Esophagus mucosa (tissue), 1 donor: ENCODE measurements at regions not wholly inside any gene's neighbourhood (a gene's known extent, or its start where the extent isn't known, plus 50 kb on each side); places are given as distances from the start of the nearest gene placed in this dataset.
A peak's percentile ranks its signal among the peaks of the same experiment; 100 is the strongest.

Experiments
- ATAC-seq: fragments of 200-7000 bp; cut with Tn5 transposase; one replicate; pipeline ENCODE4 v1.9.1; 2020
- donor health status: DM: yes; HTN: yes; CAD: no.

GRCh38 chr3:54071601-54072000 is 50.8 kb upstream of the CACNA2D3 start:
- no peak for ATAC-seq

- peak; percentile 74 for ATAC-seq
Observed at GRCh38 chr3:54069961-54070360, 52.4 kb upstream of the CACNA2D3 start.

DNA sequence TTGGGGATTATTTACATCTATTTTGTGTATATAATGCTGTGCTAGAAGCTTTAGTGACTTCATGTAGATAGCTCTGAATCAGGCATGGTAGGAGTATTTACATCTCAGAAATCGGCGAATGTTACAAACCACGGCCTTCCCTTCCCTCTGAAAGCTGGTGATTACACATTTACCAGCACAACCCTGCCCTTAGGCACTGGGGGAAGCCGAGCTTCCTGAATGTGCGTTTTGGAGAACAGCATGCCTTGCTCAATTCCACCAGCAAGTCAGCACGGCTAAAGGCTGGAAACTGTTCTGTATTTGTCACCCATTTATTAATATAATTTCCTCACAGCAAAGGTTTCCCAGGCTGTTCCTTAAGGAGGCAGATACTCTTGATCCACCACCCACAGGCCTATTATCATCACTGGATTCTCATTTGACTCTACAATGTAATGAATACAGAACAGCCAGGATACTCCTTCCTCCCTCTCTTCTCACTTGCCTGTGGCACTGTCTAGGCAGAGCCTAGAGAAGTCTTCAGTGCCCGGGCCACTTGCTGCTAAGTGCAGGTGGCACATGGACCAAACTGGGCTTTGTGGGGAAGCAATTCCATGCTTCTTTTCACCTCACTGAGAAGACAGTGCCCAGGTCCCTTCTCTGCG is 55.2 kb upstream of the CACNA2D3 start:
- ATAC-seq = peak; percentile 86

DNA sequence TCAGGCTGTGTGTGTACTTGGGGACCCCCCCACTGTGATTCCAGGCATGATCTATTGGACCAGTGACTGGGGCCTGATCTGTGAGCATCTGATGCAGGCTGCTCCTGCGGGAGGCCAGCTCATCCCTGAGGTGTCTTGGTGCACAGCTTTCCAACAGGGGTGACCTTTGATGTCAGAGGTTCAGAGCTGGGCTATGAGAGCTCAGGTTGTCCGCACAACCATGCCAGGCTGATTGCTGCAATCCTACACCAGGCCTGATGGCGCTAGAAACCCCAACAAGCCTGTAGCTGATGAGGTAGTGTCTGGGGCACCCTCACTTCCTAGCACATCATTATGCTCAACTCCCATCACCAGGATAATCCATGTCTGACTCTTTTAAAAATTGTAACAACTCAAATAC is 56.1 kb upstream of the CACNA2D3 start:
- ATAC-seq = no peak

DNA sequence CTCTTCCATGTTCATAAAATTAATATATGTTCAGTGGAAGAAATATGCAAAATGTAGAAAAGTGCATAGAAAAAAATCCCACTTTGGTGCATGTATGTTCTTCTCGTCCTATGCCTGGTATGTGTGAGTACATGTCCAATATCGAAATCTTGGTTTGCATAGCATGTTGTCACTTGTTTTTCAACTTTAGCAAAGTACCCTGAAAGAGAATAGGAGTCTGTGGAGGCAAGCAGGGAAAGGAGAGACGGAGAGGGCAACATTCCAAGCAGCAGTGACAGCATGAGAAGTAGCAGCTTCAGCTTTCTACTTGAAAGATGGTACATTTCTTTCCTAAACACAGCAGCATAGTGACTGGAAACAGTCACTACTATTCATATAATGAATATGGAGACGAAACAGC is 56.8 kb upstream of the CACNA2D3 start:
- no peak for ATAC-seq

GRCh38 chr3:54065140-54065539 is 57.2 kb upstream of the CACNA2D3 start:
- no peak for ATAC-seq

DNA sequence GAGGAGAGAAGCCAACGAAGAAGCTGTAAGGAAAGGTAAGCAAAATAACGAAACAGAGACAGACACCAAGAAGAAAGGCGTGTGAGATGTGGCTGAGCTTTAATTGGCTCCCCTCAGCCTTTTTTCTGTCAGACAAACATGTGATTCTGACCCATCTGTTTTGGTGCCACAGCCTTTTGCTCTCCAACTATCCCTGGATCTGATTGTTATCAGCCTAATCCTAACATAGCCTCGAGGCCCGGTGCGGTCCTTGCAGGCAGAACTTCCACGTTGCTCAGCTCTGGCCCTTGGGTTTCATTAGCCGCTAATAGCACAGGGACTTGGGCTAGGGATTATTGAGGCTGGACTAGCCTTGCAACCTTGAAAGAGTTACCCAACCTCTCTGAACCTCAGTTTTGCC is 57.9 kb upstream of the CACNA2D3 start:
- no peak for ATAC-seq

DNA sequence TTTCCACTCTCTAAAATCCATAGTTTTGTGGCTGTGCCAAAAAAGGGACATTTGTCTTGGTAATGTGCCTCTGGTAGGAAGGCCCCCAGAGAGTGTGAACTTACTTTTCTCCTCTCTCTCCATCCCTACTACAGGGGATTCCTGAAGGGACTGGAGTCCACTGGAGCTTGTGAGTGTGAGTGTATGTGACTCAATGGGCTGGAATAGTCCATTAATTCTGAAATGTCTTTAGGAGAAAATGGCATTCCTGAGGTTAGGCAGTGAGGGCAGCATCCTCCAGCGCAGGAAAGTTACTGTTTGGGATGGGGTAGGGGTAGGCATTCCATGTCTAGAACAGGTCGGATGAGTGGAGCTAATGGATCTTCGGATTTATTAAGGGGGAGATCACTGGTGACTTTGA is 59.8 kb upstream of the CACNA2D3 start:
- no peak for ATAC-seq

- no peak for ATAC-seq
Observed at GRCh38 chr3:54056521-54056920, 65.8 kb upstream of the CACNA2D3 start.

DNA sequence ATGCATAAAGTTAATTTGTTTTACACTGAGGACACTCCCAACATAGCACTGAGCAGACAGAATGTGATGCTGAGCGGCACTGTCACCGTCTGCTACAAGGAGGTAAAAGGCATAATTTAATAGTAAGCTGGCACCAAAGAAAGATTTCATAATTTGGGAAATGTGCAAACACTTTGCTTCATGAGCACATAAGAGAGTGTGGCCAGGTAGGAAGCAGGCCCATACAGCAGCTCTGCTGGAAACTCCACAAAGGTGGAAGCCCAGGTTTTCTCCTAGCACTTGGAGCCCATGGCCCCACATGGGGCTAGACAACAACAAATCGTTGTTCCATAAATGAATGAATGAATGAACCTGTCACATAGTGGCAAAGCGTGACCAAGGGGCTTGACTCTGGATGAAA is 68.5 kb upstream of the CACNA2D3 start:
- no peak for ATAC-seq

GRCh38 chr3:54053211-54053610 is 69.1 kb upstream of the CACNA2D3 start:
- no peak for ATAC-seq

DNA sequence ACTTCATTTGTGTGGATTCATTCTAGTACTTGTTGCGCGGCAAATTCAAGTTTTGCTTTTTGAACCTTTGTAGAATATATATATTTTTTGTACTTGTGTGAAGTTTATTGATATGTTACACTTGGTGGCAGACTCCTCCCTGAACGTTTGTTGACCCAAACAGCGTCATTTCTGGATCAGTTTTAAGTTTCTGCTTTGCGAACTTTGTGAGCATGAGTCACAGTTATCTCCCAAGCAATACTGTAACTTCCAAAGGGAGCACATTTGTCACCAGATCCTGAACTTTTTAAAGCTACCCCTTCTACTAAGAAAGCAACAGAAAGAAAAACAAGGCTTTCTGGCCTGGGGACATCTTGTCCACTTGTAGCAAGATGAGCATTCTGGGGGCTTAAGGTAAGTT is 74.8 kb upstream of the CACNA2D3 start:
- no peak for ATAC-seq

GRCh38 chr3:54046641-54047214 is 75.6 kb upstream of the CACNA2D3 start:
- ATAC-seq = no peak

DNA sequence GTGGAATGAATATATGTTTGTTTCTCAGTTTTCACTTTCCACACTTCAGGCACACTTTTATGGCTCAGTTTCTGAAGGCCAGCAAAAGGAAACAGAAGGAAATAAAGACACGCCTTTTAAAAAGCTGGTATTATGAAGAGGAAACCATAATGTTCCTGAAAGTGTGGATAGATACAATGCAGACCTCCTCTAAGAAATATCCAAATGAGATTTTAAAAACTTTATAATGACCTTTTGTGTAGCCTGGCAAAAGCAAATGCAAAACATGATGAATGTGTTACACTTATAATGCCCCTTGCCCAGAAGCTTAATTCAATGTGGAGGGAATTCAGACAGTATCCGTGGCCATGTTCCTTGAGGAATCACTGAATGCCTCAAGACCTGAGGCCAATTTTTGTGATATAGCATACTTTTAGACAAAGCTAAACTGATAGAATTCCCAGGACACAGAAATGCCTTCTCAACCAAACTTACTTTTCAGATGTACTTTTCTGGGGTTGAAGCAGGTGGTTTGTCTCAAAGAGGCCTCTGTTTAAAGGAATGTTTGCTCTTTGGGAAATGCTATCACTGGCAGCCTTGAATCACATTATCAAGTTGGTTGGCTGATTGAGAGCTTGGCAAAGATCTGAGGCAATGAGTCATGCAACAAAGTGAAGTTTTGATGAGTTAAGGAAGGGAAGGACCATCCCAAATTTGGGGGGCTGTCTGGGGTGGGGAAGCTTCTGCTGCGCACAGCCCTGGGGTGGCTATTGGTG is 77.1 kb upstream of the CACNA2D3 start:
- ATAC-seq = no peak

- peak; percentile 90 for ATAC-seq
Observed at GRCh38 chr3:54042259-54042823, 80.0 kb upstream of the CACNA2D3 start.

GRCh38 chr3:54040476-54040875 is 81.9 kb upstream of the CACNA2D3 start:
- no peak for ATAC-seq

- no peak for ATAC-seq
Observed at GRCh38 chr3:54038391-54038790, 84.0 kb upstream of the CACNA2D3 start.

- ATAC-seq = peak; percentile 32
Observed at GRCh38 chr3:54036543-54036942, 85.8 kb upstream of the CACNA2D3 start.

GRCh38 chr3:54034971-54035370 is 87.4 kb upstream of the CACNA2D3 start:
- no peak for ATAC-seq

DNA sequence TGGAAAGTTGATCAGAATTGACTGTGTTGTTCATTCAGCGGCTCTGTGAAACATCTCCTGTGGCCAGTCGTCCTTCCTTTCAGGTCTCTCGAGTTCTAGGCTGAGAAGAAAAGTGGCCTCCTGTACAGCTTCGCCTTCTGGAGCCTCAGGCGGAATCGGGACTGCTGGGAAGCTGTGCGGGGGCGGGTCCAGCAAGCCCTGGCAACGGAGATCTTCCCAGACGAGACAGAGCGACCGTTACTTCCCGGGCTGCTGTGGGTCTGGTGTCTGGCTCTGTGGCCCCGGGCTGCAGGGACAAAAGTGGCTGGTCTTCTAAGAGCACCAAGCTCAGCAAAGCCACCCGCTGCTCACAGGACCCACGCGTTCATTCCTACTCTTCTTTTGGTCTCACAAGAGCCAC is 88.6 kb upstream of the CACNA2D3 start:
- ATAC-seq = no peak

- peak; percentile 66 for ATAC-seq
Observed at GRCh38 chr3:54032598-54032997, 89.8 kb upstream of the CACNA2D3 start.

- ATAC-seq = no peak
Observed at GRCh38 chr3:54028372-54028771, 94.0 kb upstream of the CACNA2D3 start.

GRCh38 chr3:54026543-54026942 is 95.8 kb upstream of the CACNA2D3 start:
- no peak for ATAC-seq

GRCh38 chr3:54021071-54021470 is 101.3 kb upstream of the CACNA2D3 start:
- no peak for ATAC-seq
